ENCODE measurements at regions not wholly inside any gene's neighbourhood (a gene's known extent, or its start where the extent isn't known, plus 50 kb on each side); places are given as distances from the start of the nearest gene placed in this dataset.

GRCh38 chr12:25808604-25809003 is 149.9 kb upstream of the RASSF8 start:
- TF ChIP-seq POLR2A (IDR thresholded peaks at IDR 0.05) (no peak), CTCF (IDR thresholded peaks at IDR 0.05) (no peak)
